ENCODE measurements at regions not wholly inside any gene's neighbourhood (a gene's known extent, or its start where the extent isn't known, plus 50 kb on each side); places are given as distances from the start of the nearest gene placed in this dataset.

- DNase-seq: no peak
- POLR2A ChIA-PET: interaction anchor here (0.9 kb wide), 1 partner anchor 16 kb away, joined by 3 read pairs; no protein-coding TSS in a partner anchor
- Mint-ChIP-seq H3K36me3 (no peaks in the 10 kb centered on the region), H3K4me3 (no peak overlapping the region), H3K27ac (no peak overlapping the region), H3K9me3 (peaks cover 0 to 4% (median 2%) of the 10 kb centered on the region in 9 donors), H3K27me3 (no peaks in the 10 kb centered on the region), H3K4me1 (peaks cover 4 to 17% (median 8%) of the 10 kb centered on the region in 4 donors)
- ATAC-seq: no peak
These were observed 244.2 kb upstream of the SATB1 start for GRCh38 chr3:18669374-18669773.

GRCh38 chr3:18667552-18667951 is 242.4 kb upstream of the SATB1 start:
- POLR2A ChIA-PET: no interaction called here
- peaks cover 0 to 4% (median 2%) of the 10 kb centered on the region in 9 donors for H3K9me3 Mint-ChIP-seq

DNA sequence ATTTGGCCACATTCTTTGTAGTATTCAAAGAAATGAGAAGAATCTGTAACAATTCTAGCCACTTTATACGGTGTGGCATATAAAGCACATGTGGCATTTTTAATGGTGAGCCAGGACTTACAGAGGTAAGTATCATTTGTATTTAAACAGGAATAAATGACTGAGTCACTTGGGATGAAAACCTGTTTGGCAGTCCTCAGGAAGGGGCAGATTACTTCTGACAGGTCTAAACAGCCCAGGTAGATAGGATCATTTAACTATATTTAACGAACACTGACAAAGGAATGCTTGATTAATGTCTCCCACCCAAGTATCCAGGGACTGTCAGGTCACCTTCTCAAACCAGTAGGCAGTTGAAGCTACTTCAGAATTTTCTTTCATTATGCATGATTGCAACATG is 241.5 kb upstream of the SATB1 start:
- Mint-ChIP-seq H3K27ac (no peak overlapping the region), H3K4me3 (no peak overlapping the region), H3K4me1 (peaks cover 0 to 13% (median 4%) of the 10 kb centered on the region in 4 donors), H3K36me3 (no peaks in the 10 kb centered on the region), H3K27me3 (no peaks in the 10 kb centered on the region), H3K9me3 (peaks cover 0 to 4% (median 2%) of the 10 kb centered on the region in 9 donors)
- POLR2A ChIA-PET: no interaction called here
- ATAC-seq (no peak), DNase-seq (no peak)

More at GRCh38 chr3:18667552-18667951, 242.4 kb upstream of the SATB1 start:
- Mint-ChIP-seq H3K27ac (no peak overlapping the region), H3K4me3 (no peak overlapping the region), H3K4me1 (peaks cover 2 to 15% (median 6%) of the 10 kb centered on the region in 4 donors), H3K36me3 (no peaks in the 10 kb centered on the region), H3K27me3 (no peaks in the 10 kb centered on the region)
- DNase-seq (no peak), ATAC-seq (no peak)

DNA sequence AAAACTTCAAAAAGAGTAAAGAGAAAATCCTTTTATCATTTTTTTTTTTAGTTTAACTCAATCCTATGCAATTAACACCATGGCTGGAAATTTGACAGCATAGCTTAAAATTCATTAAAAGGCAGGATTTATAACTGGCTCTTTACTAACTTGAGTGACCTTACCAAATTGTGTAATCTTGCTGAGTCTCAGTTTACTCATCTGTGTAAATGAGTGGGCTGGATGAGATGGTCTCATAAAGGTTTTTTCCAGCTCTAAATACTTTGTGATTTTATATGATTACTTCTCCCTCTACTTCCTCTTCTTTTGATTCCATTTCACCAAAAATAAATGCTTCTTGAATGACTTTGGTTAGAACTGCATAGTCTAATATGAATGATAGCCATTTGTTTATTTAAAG is 234.9 kb upstream of the SATB1 start:
- POLR2A ChIA-PET: no interaction called here

GRCh38 chr3:18657858-18658820 is 233.0 kb upstream of the SATB1 start:
- POLR2A ChIA-PET: interaction anchor here (0.8 to 1.0 kb wide), 2 partner anchors 9 to 53 kb away, joined by 4 read pairs; no protein-coding TSS in a partner anchor
- ATAC-seq (peak; percentile 56 to 62), DNase-seq (peak in 2 of 10 donors; percentile 25)
- H3K27me3 Mint-ChIP-seq: no peaks in the 10 kb centered on the region
- peaks cover 0 to 7% (median 0%) of the 10 kb centered on the region in 9 donors for H3K9me3 Mint-ChIP-seq
- H3K27ac Mint-ChIP-seq: peak overlapping the region in 2 of 10 donors; percentile 4 to 52
- peaks cover 0 to 2% (median 0%) of the 10 kb centered on the region in 3 donors for H3K36me3 Mint-ChIP-seq
- H3K4me1 Mint-ChIP-seq: peaks cover 16 to 34% (median 34%) of the 10 kb centered on the region in 4 donors
- peak overlapping the region in 5 of 10 donors; percentile 2 to 37 (median 23) for H3K4me3 Mint-ChIP-seq

More for the DNA sequence above, 234.9 kb upstream of the SATB1 start:
- no peak overlapping the region for H3K4me3 Mint-ChIP-seq
- DNase-seq (no peak), ATAC-seq (no peak)
- H3K4me1 Mint-ChIP-seq: peaks cover 14 to 33% (median 32%) of the 10 kb centered on the region in 4 donors
- H3K9me3 Mint-ChIP-seq: peaks cover 0 to 7% (median 0%) of the 10 kb centered on the region in 9 donors
- no peaks in the 10 kb centered on the region for H3K27me3 Mint-ChIP-seq
- H3K36me3 Mint-ChIP-seq: no peaks in the 10 kb centered on the region
- H3K27ac Mint-ChIP-seq: no peak overlapping the region

GRCh38 chr3:18656866-18657265 is 231.7 kb upstream of the SATB1 start:
- Mint-ChIP-seq H3K4me1 (peaks cover 16 to 34% (median 34%) of the 10 kb centered on the region in 4 donors), H3K27me3 (no peaks in the 10 kb centered on the region), H3K9me3 (peaks cover 0 to 7% (median 0%) of the 10 kb centered on the region in 9 donors), H3K4me3 (peak overlapping the region in 4 of 10 donors; percentile 2 to 24 (median 16)), H3K27ac (peak overlapping the region in 6 of 10 donors; percentile 1 to 70 (median 45)), H3K36me3 (peaks cover 0 to 2% (median 0%) of the 10 kb centered on the region in 3 donors)
- POLR2A ChIA-PET: interaction anchor here (1.0 kb wide), 1 partner anchor 8 kb away, joined by 4 read pairs; no protein-coding TSS in a partner anchor
- no peak for DNase-seq
- ATAC-seq: peak in 1 of 2 donors; percentile 30

GRCh38 chr3:18656410-18656809 is 231.3 kb upstream of the SATB1 start:
- ATAC-seq (peak in 1 of 2 donors; percentile 67), DNase-seq (no peak)
- Mint-ChIP-seq H3K27ac (peak overlapping the region in 5 of 10 donors; percentile 1 to 70 (median 49)), H3K9me3 (peaks cover 0 to 6% (median 0%) of the 10 kb centered on the region in 9 donors), H3K4me3 (peak overlapping the region in 4 of 10 donors; percentile 2 to 24 (median 16)), H3K27me3 (no peaks in the 10 kb centered on the region), H3K4me1 (peaks cover 16 to 34% (median 33%) of the 10 kb centered on the region in 4 donors), H3K36me3 (peaks cover 0 to 2% (median 0%) of the 10 kb centered on the region in 3 donors)
- POLR2A ChIA-PET: no interaction called here

DNA sequence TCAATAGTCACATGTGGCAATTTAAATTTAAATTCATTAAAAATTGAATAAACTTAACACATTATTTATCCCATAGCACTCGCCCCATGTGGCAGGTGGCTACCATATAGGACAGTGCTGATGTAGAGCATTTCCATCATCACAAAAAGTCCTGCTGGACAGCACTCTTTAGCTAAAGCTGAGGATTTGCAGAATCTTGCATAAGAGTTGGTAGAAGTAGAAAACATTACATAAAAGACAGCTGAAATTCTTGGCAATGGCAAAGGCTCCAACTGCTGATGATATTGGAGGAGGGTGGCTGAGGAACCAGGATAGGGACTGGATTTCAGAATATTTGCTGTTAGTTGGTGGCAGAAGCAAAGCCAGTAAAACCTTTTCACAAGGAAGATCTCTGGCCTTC is 230.7 kb upstream of the SATB1 start:
- H3K27ac Mint-ChIP-seq: peak overlapping the region in 2 of 10 donors; percentile 40 to 41

GRCh38 chr3:18652781-18653180 is 227.6 kb upstream of the SATB1 start:
- no peaks in the 10 kb centered on the region for H3K27me3 Mint-ChIP-seq
- ATAC-seq (no peak), DNase-seq (no peak)
- peaks cover 0 to 2% (median 0%) of the 10 kb centered on the region in 3 donors for H3K36me3 Mint-ChIP-seq
- peaks cover 19 to 41% (median 34%) of the 10 kb centered on the region in 4 donors for H3K4me1 Mint-ChIP-seq
- no peak overlapping the region for H3K4me3 Mint-ChIP-seq
- peak overlapping the region in 1 of 10 donors; percentile 55 for H3K27ac Mint-ChIP-seq
- POLR2A ChIA-PET: no interaction called here
- H3K9me3 Mint-ChIP-seq: no peaks in the 10 kb centered on the region

More for the DNA sequence above, 230.7 kb upstream of the SATB1 start:
- Mint-ChIP-seq H3K36me3 (peaks cover 0 to 2% (median 0%) of the 10 kb centered on the region in 3 donors), H3K4me3 (peak overlapping the region in 1 of 10 donors; percentile 17), H3K9me3 (peaks cover 0 to under 1% (median 0%) of the 10 kb centered on the region in 9 donors), H3K27me3 (no peaks in the 10 kb centered on the region), H3K4me1 (peaks cover 16 to 34% (median 29%) of the 10 kb centered on the region in 4 donors)
- POLR2A ChIA-PET: no interaction called here
- ATAC-seq (no peak), DNase-seq (no peak)

GRCh38 chr3:18650731-18651130 is 225.6 kb upstream of the SATB1 start:
- Mint-ChIP-seq H3K27ac (peak overlapping the region in 2 of 10 donors; percentile 16 to 31), H3K4me3 (no peak overlapping the region), H3K36me3 (peaks cover 0 to 2% (median 0%) of the 10 kb centered on the region in 3 donors), H3K9me3 (no peaks in the 10 kb centered on the region), H3K27me3 (no peaks in the 10 kb centered on the region), H3K4me1 (peaks cover 10 to 28% (median 15%) of the 10 kb centered on the region in 4 donors)
- POLR2A ChIA-PET: no interaction called here
- ATAC-seq (no peak), DNase-seq (no peak)

GRCh38 chr3:18649666-18650363 is 224.7 kb upstream of the SATB1 start:
- Mint-ChIP-seq H3K27me3 (no peaks in the 10 kb centered on the region), H3K27ac (peak overlapping the region in 5 of 10 donors; percentile 3 to 60 (median 6)), H3K36me3 (peaks cover 0 to 2% (median 0%) of the 10 kb centered on the region in 3 donors), H3K4me1 (peaks cover 10 to 29% (median 21%) of the 10 kb centered on the region in 4 donors), H3K9me3 (no peaks in the 10 kb centered on the region), H3K4me3 (peak overlapping the region in 4 of 10 donors; percentile 4 to 45 (median 28))
- POLR2A ChIA-PET: interaction anchor here (1.3 kb wide), 1 partner anchor 8 kb away, joined by 4 read pairs; no protein-coding TSS in a partner anchor
- DNase-seq: peak in 4 of 10 donors; percentile 7 to 32 (median 15)
- ATAC-seq: peak in 1 of 2 donors; percentile 72

DNA sequence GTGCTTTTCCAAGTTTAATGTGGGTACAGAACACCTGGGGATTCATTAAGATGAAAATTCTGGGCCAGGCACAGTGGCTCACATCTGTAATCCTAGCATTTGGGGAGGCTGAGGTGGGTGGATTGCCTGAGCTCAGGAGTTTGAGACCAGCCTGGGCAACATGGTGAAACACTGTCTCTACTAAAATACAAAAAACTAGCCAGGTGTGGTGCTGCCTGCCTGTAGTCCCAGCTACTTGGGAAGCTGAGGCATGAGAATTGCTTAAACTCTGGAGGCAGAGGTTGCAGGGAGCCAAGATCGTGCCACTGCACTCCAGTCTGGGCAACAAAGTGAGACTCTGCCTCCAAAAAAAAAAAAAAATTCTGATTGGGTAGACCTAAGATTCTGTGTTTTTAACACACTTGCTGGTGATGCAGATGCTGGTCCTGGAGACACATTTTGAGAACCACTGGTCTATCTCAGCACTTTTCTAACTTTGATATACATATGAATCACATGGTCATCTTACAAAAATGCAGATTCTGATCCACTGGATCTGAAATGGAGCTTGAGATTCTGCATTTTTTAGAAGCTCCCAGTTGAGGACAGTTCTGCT is 223.8 kb upstream of the SATB1 start:
- no peak for DNase-seq
- no peaks in the 10 kb centered on the region for H3K9me3 Mint-ChIP-seq
- peaks cover 0 to 2% (median 0%) of the 10 kb centered on the region in 3 donors for H3K36me3 Mint-ChIP-seq
- no peak overlapping the region for H3K27ac Mint-ChIP-seq
- no peak for ATAC-seq
- POLR2A ChIA-PET: interaction anchor here (1.3 kb wide), 1 partner anchor 9 kb away, joined by 4 read pairs; no protein-coding TSS in a partner anchor
- peaks cover 14 to 36% (median 29%) of the 10 kb centered on the region in 4 donors for H3K4me1 Mint-ChIP-seq
- H3K4me3 Mint-ChIP-seq: no peak overlapping the region
- no peaks in the 10 kb centered on the region for H3K27me3 Mint-ChIP-seq

All from naive thymus-derived CD8-positive, alpha-beta T cell (primary cell).